ENCODE measurements at regions not wholly inside any gene's neighbourhood (a gene's known extent, or its start where the extent isn't known, plus 50 kb on each side); places are given as distances from the start of the nearest gene placed in this dataset.

- TF ChIP-seq, protein P1, sequence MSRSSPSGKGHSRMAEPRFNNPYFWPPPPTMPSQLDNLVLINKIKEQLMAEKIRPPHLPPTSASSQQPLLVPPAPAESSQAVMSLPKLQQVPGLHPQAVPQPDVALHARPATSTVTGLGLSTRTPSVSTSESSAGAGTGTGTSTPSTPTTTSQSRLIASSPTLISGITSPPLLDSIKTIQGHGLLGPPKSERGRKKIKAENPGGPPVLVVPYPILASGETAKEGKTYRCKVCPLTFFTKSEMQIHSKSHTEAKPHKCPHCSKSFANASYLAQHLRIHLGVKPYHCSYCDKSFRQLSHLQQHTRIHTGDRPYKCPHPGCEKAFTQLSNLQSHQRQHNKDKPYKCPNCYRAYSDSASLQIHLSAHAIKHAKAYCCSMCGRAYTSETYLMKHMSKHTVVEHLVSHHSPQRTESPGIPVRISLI (CRISPR knock-in tag; IDR thresholded peaks at IDR 0.05; ENCODE audit: borderline replicate concordance): no peak
- TF ChIP-seq IKZF1 (IDR thresholded peaks at IDR 0.05) (no peak), BCLAF1 (IDR thresholded peaks at IDR 0.05) (no peak), FOSL2 (CRISPR knock-in tag; IDR thresholded peaks at IDR 0.05) (no peak), TBP (CRISPR knock-in tag; IDR thresholded peaks at IDR 0.05) (no peak), HNRNPK (IDR thresholded peaks at IDR 0.05; ENCODE audit: low read depth, low read length, poor library complexity, severe bottlenecking) (no peak)
Observed at GRCh38 chr5:166341740-166342337, 1949.6 kb upstream of the WWC1 start (continued).

DNA sequence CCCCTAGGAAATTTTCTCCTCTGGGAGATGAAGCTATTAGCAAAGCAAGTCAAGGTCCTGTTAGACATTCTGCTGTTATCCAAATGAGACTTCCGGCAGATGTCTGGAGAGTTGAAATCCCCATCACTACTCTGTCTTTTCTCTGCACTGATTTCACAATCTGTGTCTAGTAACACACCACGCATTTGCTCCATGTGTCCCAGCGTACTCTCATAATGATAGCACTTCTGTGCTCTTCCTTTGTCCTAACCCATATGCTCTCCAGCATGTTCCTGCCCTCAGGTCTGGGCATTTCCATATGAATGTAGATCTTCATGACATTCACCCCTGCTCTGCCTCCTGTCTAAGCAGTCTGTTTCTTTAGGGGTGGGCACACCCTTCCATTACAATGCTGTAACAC, 1949.0 kb upstream of the WWC1 start:
- no peak overlapping the region for H3K4me2 ChIP-seq (ENCODE audit: low read depth, low read length)
- no peaks in the 10 kb centered on the region for H3K4me1 ChIP-seq (ENCODE audit: insufficient read depth, low read length)
- in situ Hi-C loops (cut with HindIII; ENCODE audit: extremely low pct_ligation_motif_present, low pct_unique_long_range_greater_than_20kb): no loop called here
- FAIRE-seq: no peak
- H2AFZ ChIP-seq (ENCODE audit: low read length): no peak overlapping the region
- BruUV-seq (replicated peaks): no TSS peak
- WGBS (ENCODE audit: low lambda C conversion rate): 0% methylated on average over 3 of the region's 3 CpGs
- no peak overlapping the region for H3K27ac ChIP-seq (ENCODE audit: extremely low read length, insufficient read depth, low read length)
- peaks cover 94% of the 10 kb centered on the region for H3K9me3 ChIP-seq (ENCODE audit: low read length)
- ATAC-seq: no peak
- CTCF ChIA-PET (ENCODE audit: low intra/inter-chr PET ratio, low total read pairs): no interaction called here
- intact Hi-C loops (cut with micrococcal nuclease; ENCODE audit: unreplicated experiment): no loop called here
- H4K20me1 ChIP-seq (ENCODE audit: insufficient read depth, low read length): no peaks in the 10 kb centered on the region
- no peaks in the 10 kb centered on the region for H3K27me3 ChIP-seq (ENCODE audit: control insufficient read depth in 1 of 2, insufficient read depth in 2 of 2, low read length in 2 of 2)
- H3K79me2 ChIP-seq (ENCODE audit: insufficient read depth, low read length): no peaks in the 10 kb centered on the region
- H3K9ac ChIP-seq (ENCODE audit: insufficient read depth, low read depth, low read length): no peak overlapping the region
- DNase-seq (ENCODE audit: low spot score): no peak
- H3K36me3 ChIP-seq (replicated peaks in 1 of 2; ENCODE audit: control insufficient read depth in 1 of 2, insufficient read depth in 2 of 2, low read length in 2 of 2): no peaks in the 10 kb centered on the region
- no peak overlapping the region for H3K4me3 ChIP-seq (replicated peaks in 1 of 3; ENCODE audit: insufficient read depth in 1 of 3, low read depth in 2 of 3, low read length in 3 of 3)
- POLR2A ChIA-PET: no interaction called here
- TF ChIP-seq IKZF1 (IDR thresholded peaks at IDR 0.05) (no peak), TCF7L2 (IDR thresholded peaks at IDR 0.05; ENCODE audit: low read depth, low read length) (no peak), SUZ12 (IDR thresholded peaks at IDR 0.05; ENCODE audit: low read depth, low read length) (no peak), ZNF17 (CRISPR knock-in tag; IDR thresholded peaks at IDR 0.05) (no peak), FOXO1 (CRISPR knock-in tag; IDR thresholded peaks at IDR 0.05) (no peak), ZC3H13 (CRISPR knock-in tag; IDR thresholded peaks at IDR 0.05) (no peak), RNF2 (conservative IDR thresholded peaks at IDR 0.05; ENCODE audit: low read depth) (no peak), SNAI1 (CRISPR knock-in tag; IDR thresholded peaks at IDR 0.05; ENCODE audit: borderline replicate concordance) (no peak), ATF7 (IDR thresholded peaks at IDR 0.05) (no peak), ATF7 (CRISPR knock-in tag; IDR thresholded peaks at IDR 0.05) (no peak), ONECUT2 (CRISPR knock-in tag; IDR thresholded peaks at IDR 0.05) (no peak), ZNF143 (CRISPR knock-in tag; IDR thresholded peaks at IDR 0.05) (no peak)
- TF ChIP-seq, protein P2, sequence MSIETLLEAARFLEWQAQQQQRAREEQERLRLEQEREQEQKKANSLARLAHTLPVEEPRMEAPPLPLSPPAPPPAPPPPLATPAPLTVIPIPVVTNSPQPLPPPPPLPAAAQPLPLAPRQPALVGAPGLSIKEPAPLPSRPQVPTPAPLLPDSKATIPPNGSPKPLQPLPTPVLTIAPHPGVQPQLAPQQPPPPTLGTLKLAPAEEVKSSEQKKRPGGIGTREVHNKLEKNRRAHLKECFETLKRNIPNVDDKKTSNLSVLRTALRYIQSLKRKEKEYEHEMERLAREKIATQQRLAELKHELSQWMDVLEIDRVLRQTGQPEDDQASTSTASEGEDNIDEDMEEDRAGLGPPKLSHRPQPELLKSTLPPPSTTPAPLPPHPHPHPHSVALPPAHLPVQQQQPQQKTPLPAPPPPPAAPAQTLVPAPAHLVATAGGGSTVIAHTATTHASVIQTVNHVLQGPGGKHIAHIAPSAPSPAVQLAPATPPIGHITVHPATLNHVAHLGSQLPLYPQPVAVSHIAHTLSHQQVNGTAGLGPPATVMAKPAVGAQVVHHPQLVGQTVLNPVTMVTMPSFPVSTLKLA (IDR thresholded peaks at IDR 0.05): no peak
